Ovary (tissue), 7 donors: ENCODE measurements at regions not wholly inside any gene's neighbourhood (a gene's known extent, or its start where the extent isn't known, plus 50 kb on each side); places are given as distances from the start of the nearest gene placed in this dataset.

ENCODE experiments used
- DNase-seq, 5 donors: peaks; one replicate each; pipeline ENCODE4 v3.0.0-alpha.2; 2019 to 2020
- H3K27ac ChIP-seq, 2 donors: fragments of 200-600 bp; one replicate each; pipeline versions ENCODE4 v1.5.1 to v1.8.0; 2019 to 2022
- H3K27me3 ChIP-seq: fragments of 200-600 bp; one replicate; pipeline ENCODE4 v1.8.0; 2022
- H3K36me3 ChIP-seq: fragments of 200-600 bp; sonication (generic); one replicate; pipeline ENCODE4 v1.5.1; 2019
- H3K4me1 ChIP-seq: one replicate; pipeline ENCODE4 v1.8.1; 2013; ENCODE audit warnings: mild to moderate bottlenecking, moderate library complexity; ENCODE audit not compliant: insufficient read depth
- H3K4me3 ChIP-seq: fragments of 200-600 bp; sonication (generic); one replicate; pipeline ENCODE4 v1.5.1; 2017
- H3K9me3 ChIP-seq, 2 donors: fragments of 200-600 bp in 1 of 2; sonication (generic) in 1 of 2; one replicate each; pipeline versions ENCODE4 v1.5.1 to v1.8.1; 2013 to 2019; ENCODE audit warnings: mild to moderate bottlenecking in 1 of 2, moderate library complexity in 1 of 2
- CTCF ChIP-seq, 3 donors: fragments of 450-650 bp in 2 of 3; fragments of 200-600 bp in 1 of 3; IDR thresholded peaks; one replicate each; pipeline versions ENCODE4 v1.5.1 to v1.8.0; 2016 to 2022; ENCODE audit warnings: antibody characterized with exemption in 3 of 3, mild to moderate bottlenecking in 1 of 3
- EP300 ChIP-seq: sonication (generic); formaldehyde crosslinking; IDR thresholded peaks from one replicate; pipeline ENCODE4 v1.6.1; 2017; ENCODE audit warnings: antibody characterized with exemption
- POLR2A ChIP-seq: fragments of 450-650 bp; IDR thresholded peaks from one replicate; pipeline ENCODE4 v1.6.1; 2017; ENCODE audit warnings: antibody characterized with exemption, mild to moderate bottlenecking, moderate library complexity
- WGBS, 3 donors: extraction: QIAGEN DNeasy Blood & Tissue Kit in 1 of 3; methylation state at CpG; one replicate each; pipeline versions ENCODE4 v1.1.5 to v1.1.7; 2013 to 2017; 5-methylcytosine and 5-hydroxymethylcytosine counted together
- intact Hi-C, 4 donors: fragments of 100-400 bp; cut with DNase I; formaldehyde crosslinking; loops; one replicate each; pipeline versions ENCODE4 v1.11.0 to v1.15.1; 2022 to 2023
- donor health status: DM: no; HTN: no; CAD: no; lungs with moderate emphysema.
- donor health status: DM: no; HTN: no; CAD: no.
- donor health status: Bipolar disorder and iron deficiency.
- donor health status: DM: no; HTN: no; CAD: no.
- donor health status: DM: yes; HTN: yes; CAD: no.

- no peak overlapping the region for H3K27ac ChIP-seq
- no peaks in the 10 kb centered on the region for H3K36me3 ChIP-seq
Observed at GRCh38 chr1:22249928-22250680, 107.2 kb upstream of the WNT4 start.

GRCh38 chr1:22250724-22251123, 107.8 kb upstream of the WNT4 start:
- Histone ChIP-seq H3K36me3 (no peaks in the 10 kb centered on the region), H3K9me3 (no peaks in the 10 kb centered on the region), H3K27ac (no peak overlapping the region), H3K4me1 (peaks cover 2% of the 10 kb centered on the region), H3K27me3 (no peaks in the 10 kb centered on the region), H3K4me3 (no peak overlapping the region)
- 39 to 50% (median 44%) methylated on average over 10 to 11 of the region's 11 CpGs for WGBS, 3 donors
- DNase-seq, result peak in 1 of 5 donors; percentile 36
- TF ChIP-seq CTCF (IDR thresholded peaks at IDR 0.05) (no peak), EP300 (no peak), POLR2A (no peak)
- intact Hi-C loops, result no loop called here

More at GRCh38 chr1:22249928-22250680, 107.2 kb upstream of the WNT4 start:
- DNase-seq, result peak in 1 of 5 donors; percentile 7
- 82 to 93% (median 87%) methylated on average over 11 of the region's 11 CpGs for WGBS, 3 donors
- intact Hi-C loops, result no loop called here
- H3K27me3 ChIP-seq, result no peaks in the 10 kb centered on the region
- TF ChIP-seq EP300 (no peak), POLR2A (no peak), CTCF (IDR thresholded peaks at IDR 0.05) (no peak)
- no peak overlapping the region for H3K4me3 ChIP-seq
- peaks cover 2% of the 10 kb centered on the region for H3K4me1 ChIP-seq
- no peaks in the 10 kb centered on the region for H3K9me3 ChIP-seq

GRCh38 chr1:22252251-22252650, 109.4 kb upstream of the WNT4 start:
- WGBS, 3 donors, result 69 to 84% (median 81%) methylated on average over 17 of the region's 17 CpGs
- no peak for DNase-seq
- Histone ChIP-seq H3K4me3 (no peak overlapping the region), H3K27me3 (no peaks in the 10 kb centered on the region), H3K4me1 (peaks cover 2% of the 10 kb centered on the region), H3K36me3 (no peaks in the 10 kb centered on the region), H3K9me3 (no peaks in the 10 kb centered on the region), H3K27ac (no peak overlapping the region)
- intact Hi-C loops, result no loop called here
- TF ChIP-seq EP300 (no peak), POLR2A (no peak), CTCF (IDR thresholded peaks at IDR 0.05) (no peak)

- H3K9me3 ChIP-seq, result no peaks in the 10 kb centered on the region
- H3K36me3 ChIP-seq, result no peaks in the 10 kb centered on the region
- WGBS, 3 donors, result 16 to 29% (median 24%) methylated on average over 16 of the region's 16 CpGs
- H3K27ac ChIP-seq, result no peak overlapping the region
- DNase-seq, result no peak
- TF ChIP-seq POLR2A (no peak), CTCF (IDR thresholded peaks at IDR 0.05) (no peak), EP300 (no peak)
- H3K4me3 ChIP-seq, result no peak overlapping the region
- peaks cover 2% of the 10 kb centered on the region for H3K4me1 ChIP-seq
- H3K27me3 ChIP-seq, result no peaks in the 10 kb centered on the region
- intact Hi-C loops, result no loop called here
Observed at GRCh38 chr1:22253012-22253790, 110.3 kb upstream of the WNT4 start.
